PC-9 (cell line): ENCODE measurements at regions not wholly inside any gene's neighbourhood (a gene's known extent, or its start where the extent isn't known, plus 50 kb on each side); places are given as distances from the start of the nearest gene placed in this dataset.

Experiments
- BruUV-seq: library from RNA; stranded (reverse); fragments of 400-500 nt; replicated peaks from 2 replicates; lab custom pipeline; 2021; lab: Mats Ljungman, UMichigan
- CTCF ChIA-PET: fragments of 300-600 bp; sonication (Branson Sonifier 250); formaldehyde crosslinking; loops from one replicate; lab custom pipeline; 2022; ENCODE audit warnings: antibody characterized with exemption; lab: Charles Lee
- POLR2A ChIA-PET: fragments of 300-600 bp; sonication (Branson Sonifier 250); formaldehyde crosslinking; loops from one replicate; lab custom pipeline; 2022; ENCODE audit warnings: antibody characterized with exemption; ENCODE audit not compliant: unreplicated experiment; lab: Charles Lee
- DNase-seq, 2 experiments: peaks; one replicate each; pipeline versions ENCODE4 v3.0.0 to v3.0.0-alpha.2; 2015 to 2022; ENCODE audit warnings: mixed read lengths in 1 of 2
- H2AFZ ChIP-seq: fragments of 200-600 bp; sonication (generic); 2 replicates; pipeline ENCODE4 v1.8.1; 2017; ENCODE audit warnings: antibody characterized with exemption
- H3F3A ChIP-seq: fragments of 200-600 bp; sonication (generic); 2 replicates; pipeline ENCODE4 v1.8.1; 2017; ENCODE audit warnings: antibody characterized with exemption, mild to moderate bottlenecking, low read depth; ENCODE audit not compliant: insufficient read depth
- H3K27ac ChIP-seq: fragments of 200-600 bp; sonication (generic); 2 replicates; pipeline ENCODE4 v1.6.1; 2016; ENCODE audit warnings: mixed run types
- H3K27me3 ChIP-seq: fragments of 200-600 bp; sonication (generic); 2 replicates; pipeline ENCODE4 v1.6.1; 2016; ENCODE audit warnings: low read depth, mixed run types; ENCODE audit not compliant: insufficient read depth
- H3K36me3 ChIP-seq: fragments of 200-600 bp; sonication (generic); 2 replicates; pipeline ENCODE4 v1.6.1; 2016; ENCODE audit warnings: low read depth, mixed run types
- H3K4me1 ChIP-seq: fragments of 200-600 bp; sonication (generic); replicated peaks from 2 replicates; pipeline ENCODE4 v1.6.1; 2016; ENCODE audit warnings: mixed run types; ENCODE audit not compliant: insufficient read depth
- H3K4me2 ChIP-seq: fragments of 200-600 bp; sonication (generic); 2 replicates; pipeline ENCODE4 v1.6.1; 2017; ENCODE audit warnings: mixed run types
- H3K4me3 ChIP-seq: fragments of 200-600 bp; sonication (generic); 2 replicates; pipeline ENCODE4 v1.6.1; 2016; ENCODE audit warnings: mixed run types
- H3K79me2 ChIP-seq: fragments of 200-600 bp; sonication (generic); 2 replicates; pipeline ENCODE4 v1.6.1; 2017; ENCODE audit warnings: low read depth, mixed run types
- H3K9me2 ChIP-seq: fragments of 200-600 bp; sonication (generic); 2 replicates; pipeline ENCODE4 v1.8.1; 2017; ENCODE audit warnings: mild to moderate bottlenecking; ENCODE audit not compliant: insufficient read depth
- H3K9me3 ChIP-seq: fragments of 200-600 bp; sonication (generic); 2 replicates; pipeline ENCODE4 v1.8.1; 2016; ENCODE audit warnings: low read depth; ENCODE audit not compliant: insufficient read depth
- H4K20me1 ChIP-seq: fragments of 200-600 bp; sonication (generic); 2 replicates; pipeline ENCODE4 v1.8.1; 2017; ENCODE audit not compliant: insufficient read depth
- CTCF ChIP-seq: fragments of 200-600 bp; sonication (generic); conservative IDR thresholded peaks from 2 replicates; pipeline ENCODE4 v1.6.1; 2017; ENCODE audit warnings: mixed run types, antibody characterized with exemption, mild to moderate bottlenecking, moderate library complexity
- EZH2 ChIP-seq: fragments of 200-600 bp; sonication (generic); IDR thresholded peaks from 2 replicates; pipeline ENCODE4 v1.8.0; 2017; ENCODE audit warnings: antibody characterized with exemption, low read depth
- intact Hi-C: fragments of 100-400 bp; cut with micrococcal nuclease; formaldehyde crosslinking; loops from one replicate; pipeline ENCODE4 v1.10.0; 2022; ENCODE audit not compliant: unreplicated experiment

GRCh38 chr6:115271434-115271833 is 789.3 kb downstream of the FRK start:
- Histone ChIP-seq H3K27ac (no peak overlapping the region), H4K20me1 (no peaks in the 10 kb centered on the region), H3K4me3 (no peak overlapping the region), H3K36me3 (no peaks in the 10 kb centered on the region), H3K4me2 (no peak overlapping the region), H2AFZ (no peak overlapping the region), H3K4me1 (no peaks in the 10 kb centered on the region), H3F3A (no peaks in the 10 kb centered on the region), H3K79me2 (no peaks in the 10 kb centered on the region), H3K27me3 (no peaks in the 10 kb centered on the region), H3K9me2 (no peaks in the 10 kb centered on the region), H3K9me3 (no peaks in the 10 kb centered on the region; the same call in 1 of the 2 replicates)
- ChIA-PET POLR2A (no interaction called here), CTCF (no interaction called here)
- intact Hi-C loops = no loop called here
- TF ChIP-seq EZH2 (no peak), CTCF (0 out of 2 replicates have a peak, but pooled peaks have one; percentile 18)
- no peak for DNase-seq
- BruUV-seq = no TSS peak

DNA sequence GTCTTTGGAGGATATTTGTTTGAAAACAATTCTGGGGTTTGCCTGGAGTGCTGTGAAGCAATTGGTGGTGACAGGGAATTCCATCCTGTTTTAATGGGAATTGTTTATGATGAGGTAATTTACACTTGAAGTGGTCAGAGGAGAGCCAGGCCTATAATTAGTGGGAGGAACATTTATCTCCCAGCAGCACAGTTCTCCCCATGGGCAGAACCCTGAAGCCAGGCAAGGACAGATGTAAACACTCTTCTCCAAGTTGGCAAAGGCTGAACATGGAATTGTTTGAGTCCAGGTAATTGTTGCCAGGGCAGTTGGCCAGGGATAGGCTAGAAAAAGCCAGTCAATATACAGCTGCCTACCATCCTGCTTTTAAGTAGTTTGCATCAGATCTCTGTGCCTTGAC is 789.7 kb downstream of the FRK start:
- H3K9me2 ChIP-seq = no peaks in the 10 kb centered on the region
- DNase-seq = no peak
- no peaks in the 10 kb centered on the region for H3K79me2 ChIP-seq
- H3K27me3 ChIP-seq = no peaks in the 10 kb centered on the region
- CTCF ChIA-PET = no interaction called here
- TF ChIP-seq CTCF = no peak
- TF ChIP-seq EZH2 = no peak
- H4K20me1 ChIP-seq = no peaks in the 10 kb centered on the region
- POLR2A ChIA-PET = no interaction called here
- no peaks in the 10 kb centered on the region for H3F3A ChIP-seq
- H3K4me2 ChIP-seq = no peak overlapping the region
- no peaks in the 10 kb centered on the region for H3K4me1 ChIP-seq
- intact Hi-C loops = no loop called here
- no peak overlapping the region for H3K4me3 ChIP-seq
- no peaks in the 10 kb centered on the region for H3K36me3 ChIP-seq
- no peak overlapping the region for H2AFZ ChIP-seq
- no peaks in the 10 kb centered on the region; the same call in 1 of the 2 replicates for H3K9me3 ChIP-seq
- H3K27ac ChIP-seq = no peak overlapping the region
- BruUV-seq = no TSS peak

- BruUV-seq = no TSS peak
- H3K9me3 ChIP-seq = no peaks in the 10 kb centered on the region
- CTCF ChIA-PET = interaction anchor here (0.6 kb wide), 1 partner anchor 52 kb away, joined by 3 read pairs; no protein-coding TSS in a partner anchor
Observed at GRCh38 chr6:115241373-115241772, 819.3 kb downstream of the FRK start.

More at GRCh38 chr6:115241373-115241772, 819.3 kb downstream of the FRK start:
- no peaks in the 10 kb centered on the region for H3K27me3 ChIP-seq
- no peak for DNase-seq
- TF ChIP-seq EZH2 = no peak
- TF ChIP-seq CTCF = no peak
- no peaks in the 10 kb centered on the region for H3K36me3 ChIP-seq
- no peaks in the 10 kb centered on the region for H3F3A ChIP-seq
- H3K9me2 ChIP-seq = no peaks in the 10 kb centered on the region
- H3K27ac ChIP-seq = no peak overlapping the region
- no peaks in the 10 kb centered on the region for H3K4me1 ChIP-seq
- intact Hi-C loops = no loop called here
- H4K20me1 ChIP-seq = no peaks in the 10 kb centered on the region
- POLR2A ChIA-PET = no interaction called here
- H2AFZ ChIP-seq = no peak overlapping the region
- no peaks in the 10 kb centered on the region for H3K79me2 ChIP-seq
- no peak overlapping the region for H3K4me2 ChIP-seq
- no peak overlapping the region for H3K4me3 ChIP-seq
